Aorta (tissue), 5 donors: ENCODE measurements at regions not wholly inside any gene's neighbourhood (a gene's known extent, or its start where the extent isn't known, plus 50 kb on each side); places are given as distances from the start of the nearest gene placed in this dataset.

Experiments used
- ATAC-seq: fragments of 200-7000 bp; cut with Tn5 transposase; one replicate; pipeline ENCODE4 v1.9.1; 2022; ENCODE audit warnings: moderate library complexity; ENCODE audit not compliant: low FRiP score
- DNase-seq, 2 donors: peaks; one replicate each; pipeline ENCODE4 v3.0.0-alpha.2; 2020
- H3K27ac ChIP-seq, 2 donors: one replicate each; pipeline ENCODE4 v1.5.1; 2013; ENCODE audit warnings: low read length in 2 of 2, mild to moderate bottlenecking in 2 of 2, moderate library complexity in 2 of 2, control low read depth in 1 of 2, inconsistent platforms in 1 of 2, low read depth in 1 of 2
- H3K27me3 ChIP-seq, 2 donors: one replicate each; pipeline ENCODE4 v1.6.1; 2013; ENCODE audit warnings: control low read depth in 1 of 2, low read length in 1 of 2, mild to moderate bottlenecking in 1 of 2, moderate library complexity in 1 of 2; ENCODE audit not compliant: insufficient read depth in 2 of 2, control insufficient read depth in 1 of 2
- H3K36me3 ChIP-seq, 2 donors: one replicate each; pipeline ENCODE4 v1.6.1; 2013; ENCODE audit warnings: control low read depth in 1 of 2, low read length in 1 of 2, mild to moderate bottlenecking in 1 of 2; ENCODE audit not compliant: insufficient read depth in 2 of 2, control insufficient read depth in 1 of 2
- H3K4me1 ChIP-seq, 2 donors: one replicate each; pipeline ENCODE4 v1.6.1; 2013; ENCODE audit warnings: low read length in 2 of 2, control low read depth in 1 of 2, mild to moderate bottlenecking in 1 of 2, moderate library complexity in 1 of 2; ENCODE audit not compliant: insufficient read depth in 2 of 2, control insufficient read depth in 1 of 2
- H3K4me3 ChIP-seq, 2 donors: one replicate each; pipeline ENCODE4 v1.5.1; 2013; ENCODE audit warnings: low read length in 2 of 2, control low read depth in 1 of 2, mild to moderate bottlenecking in 1 of 2
- H3K9me3 ChIP-seq: one replicate; pipeline ENCODE4 v1.6.1; 2013; ENCODE audit warnings: mild to moderate bottlenecking, low read length; ENCODE audit not compliant: control insufficient read depth
- WGBS, 2 donors: extraction: QIAGEN DNeasy Blood & Tissue Kit; methylation state at CpG; one replicate each; pipeline ENCODE4 v1.1.7; 2013; 5-methylcytosine and 5-hydroxymethylcytosine counted together
- intact Hi-C, 2 donors: fragments of 100-400 bp; cut with DNase I; formaldehyde crosslinking; loops; one replicate each; pipeline versions ENCODE4 v1.14.2 to v1.15.0; 2022
- donor health status: healthy with polysubstance abuse.
- donor health status: Bipolar disorder and iron deficiency.
- donor health status: DM: no; HTN: no; CAD: no.
- donor health status: DM: no; HTN: no; CAD: no.
- donor health status: DM: yes; HTN: yes; CAD: no.

DNA sequence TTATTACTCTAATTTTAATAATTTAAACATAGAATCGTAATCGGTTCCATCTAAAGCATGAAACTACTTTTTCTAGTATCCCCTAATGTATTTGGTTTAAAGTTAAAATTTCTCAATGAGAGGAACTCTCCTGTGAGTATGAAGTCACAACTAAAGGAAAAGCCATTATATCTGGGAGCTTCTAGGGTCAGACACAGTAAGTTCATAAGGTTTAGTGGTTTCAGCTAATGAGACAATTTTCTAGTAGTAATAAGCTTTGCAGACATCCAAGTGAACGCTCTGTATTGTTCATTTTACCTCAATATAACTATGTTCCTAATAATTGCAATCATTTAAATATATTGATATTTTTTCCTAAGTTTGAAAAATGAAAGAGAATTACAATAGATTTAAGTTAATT, 364.4 kb upstream of the CDH9 start:
- WGBS, 2 donors: 69 to 78% methylated on average over 3 of the region's 3 CpGs
- no peak for ATAC-seq
- Histone ChIP-seq H3K4me3 (no peak overlapping the region), H3K36me3 (no peaks in the 10 kb centered on the region), H3K9me3 (no peaks in the 10 kb centered on the region), H3K27me3 (no peaks in the 10 kb centered on the region), H3K4me1 (no peaks in the 10 kb centered on the region), H3K27ac (no peak overlapping the region)
- no peak for DNase-seq
- intact Hi-C loops: no loop called here

DNA sequence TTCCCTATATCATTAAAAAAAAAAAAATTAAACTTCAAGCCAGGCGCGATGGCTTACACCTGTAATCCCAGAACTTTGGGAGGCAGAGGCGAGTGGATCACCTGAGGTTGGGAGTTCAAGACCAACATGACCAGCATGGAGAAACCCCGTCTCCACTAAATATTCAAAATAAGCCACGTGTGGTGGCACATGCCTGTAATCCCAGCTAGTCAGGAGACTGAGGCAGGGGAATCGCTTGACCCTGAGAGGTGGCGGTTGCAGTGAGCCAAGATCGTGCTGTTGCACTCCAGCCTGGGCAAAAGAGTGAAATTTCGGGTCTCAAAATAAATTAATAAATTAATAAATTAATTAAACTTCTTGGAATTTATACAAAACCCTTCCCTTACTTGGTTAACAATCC, 358.6 kb upstream of the CDH9 start:
- 86 to 88% methylated on average over 9 of the region's 9 CpGs for WGBS, 2 donors
- H3K27me3 ChIP-seq: no peaks in the 10 kb centered on the region
- H3K27ac ChIP-seq: no peak overlapping the region
- DNase-seq (peak in 1 of 2 donors; percentile 19), ATAC-seq (no peak)
- H3K9me3 ChIP-seq: no peaks in the 10 kb centered on the region
- H3K36me3 ChIP-seq: no peaks in the 10 kb centered on the region
- intact Hi-C loops: no loop called here
- H3K4me3 ChIP-seq: no peak overlapping the region
- no peaks in the 10 kb centered on the region for H3K4me1 ChIP-seq

DNA sequence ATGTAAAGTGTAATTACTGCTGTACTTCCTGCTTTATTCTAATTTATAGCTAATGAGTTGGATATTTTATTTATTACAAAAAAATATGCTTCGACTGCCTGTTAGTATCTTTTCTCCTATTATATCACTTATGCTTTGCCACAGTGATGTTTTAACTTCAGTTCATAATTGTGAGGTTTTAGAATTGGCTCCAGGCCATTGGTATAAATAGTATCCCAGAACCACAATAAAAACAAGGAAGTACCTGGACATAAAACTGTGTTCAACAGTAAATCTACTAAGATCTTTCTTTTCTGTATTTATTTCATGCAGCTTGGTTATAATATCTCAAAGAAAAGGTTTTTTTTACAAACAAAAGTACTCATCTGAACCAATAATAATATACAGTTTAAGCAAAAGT, 354.3 kb upstream of the CDH9 start:
- intact Hi-C loops: no loop called here
- Histone ChIP-seq H3K36me3 (no peaks in the 10 kb centered on the region), H3K4me1 (no peaks in the 10 kb centered on the region), H3K9me3 (no peaks in the 10 kb centered on the region), H3K4me3 (no peak overlapping the region), H3K27ac (no peak overlapping the region), H3K27me3 (no peaks in the 10 kb centered on the region)
- ATAC-seq (no peak), DNase-seq (no peak)
- 73 to 75% methylated on average over 1 of the region's 1 CpG for WGBS, 2 donors

DNA sequence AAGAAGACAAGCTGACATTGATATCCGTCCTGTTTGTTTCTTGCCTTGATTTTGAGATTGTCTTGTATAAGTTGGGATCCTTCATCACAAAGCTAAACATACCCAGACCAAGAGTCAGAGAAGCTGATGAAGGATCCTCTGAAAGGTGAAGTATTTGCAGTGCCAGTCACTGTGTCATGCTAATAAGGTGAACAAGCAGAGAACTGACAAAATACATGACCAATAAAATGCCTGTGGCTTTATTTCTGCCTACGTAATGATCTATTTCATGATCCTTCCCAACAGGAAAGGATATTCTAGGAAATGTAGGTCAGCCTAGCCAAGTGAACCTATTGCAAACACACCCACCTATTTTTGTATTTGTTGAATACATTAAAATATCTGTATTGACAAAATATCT, 351.3 kb upstream of the CDH9 start:
- Histone ChIP-seq H3K36me3 (no peaks in the 10 kb centered on the region), H3K27ac (no peak overlapping the region), H3K9me3 (no peaks in the 10 kb centered on the region), H3K27me3 (no peaks in the 10 kb centered on the region), H3K4me1 (no peaks in the 10 kb centered on the region), H3K4me3 (no peak overlapping the region)
- intact Hi-C loops: no loop called here
- 78 to 81% methylated on average over 2 of the region's 2 CpGs for WGBS, 2 donors
- ATAC-seq (no peak), DNase-seq (no peak)

DNA sequence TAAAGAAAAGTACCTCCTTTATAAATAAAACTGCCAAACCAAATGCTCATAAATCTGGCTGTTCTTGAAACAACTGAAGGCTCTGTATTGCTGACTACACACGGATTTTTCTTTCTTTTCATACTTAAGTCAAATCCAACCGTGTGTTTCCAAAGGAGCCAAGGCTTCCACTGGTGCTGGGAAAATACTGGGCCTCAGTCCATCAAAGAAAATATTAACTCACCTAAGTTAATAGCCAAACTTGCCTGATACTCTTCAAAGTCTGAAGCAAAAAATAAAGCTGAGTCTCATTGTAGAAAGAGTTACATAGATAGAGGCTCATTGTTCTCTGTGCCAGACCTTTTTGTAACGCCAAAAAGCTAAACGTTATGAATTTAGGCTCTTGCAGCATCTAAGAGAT, 350.4 kb upstream of the CDH9 start:
- Histone ChIP-seq H3K27ac (no peak overlapping the region), H3K36me3 (no peaks in the 10 kb centered on the region), H3K27me3 (no peaks in the 10 kb centered on the region), H3K9me3 (no peaks in the 10 kb centered on the region), H3K4me1 (no peaks in the 10 kb centered on the region), H3K4me3 (no peak overlapping the region)
- intact Hi-C loops: no loop called here
- no peak for ATAC-seq
- DNase-seq: no peak
- WGBS, 2 donors: 45 to 49% methylated on average over 4 of the region's 4 CpGs

DNA sequence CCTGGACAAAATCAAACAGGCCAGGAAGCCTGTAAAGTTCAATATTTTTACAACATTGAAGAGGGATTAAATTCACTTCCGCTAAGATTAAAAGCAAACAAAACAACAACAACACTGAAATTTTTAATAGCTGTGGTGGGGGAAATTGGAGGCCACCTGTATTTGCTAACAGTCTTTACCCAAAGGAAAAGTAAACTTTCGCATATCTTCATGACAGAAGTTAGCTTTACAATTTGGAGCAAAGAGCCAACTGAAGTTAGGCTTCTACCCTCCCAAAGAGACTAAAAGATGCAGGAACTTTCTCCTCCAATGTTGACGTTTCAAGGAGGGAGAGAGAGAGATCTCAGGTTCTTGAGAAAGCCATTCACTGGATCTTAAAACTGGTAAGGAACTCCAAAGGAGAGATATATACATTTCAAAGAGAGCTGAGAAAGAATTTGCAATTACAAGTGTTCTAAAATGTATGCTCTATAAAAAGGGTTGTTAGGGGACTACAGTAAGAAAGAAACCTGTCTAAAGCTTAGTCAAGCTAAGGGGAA, 349.2 kb upstream of the CDH9 start:
- Histone ChIP-seq H3K36me3 (no peaks in the 10 kb centered on the region), H3K27me3 (no peaks in the 10 kb centered on the region), H3K9me3 (no peaks in the 10 kb centered on the region), H3K27ac (no peak overlapping the region), H3K4me3 (no peak overlapping the region), H3K4me1 (no peaks in the 10 kb centered on the region)
- ATAC-seq (no peak), DNase-seq (no peak)
- intact Hi-C loops: no loop called here
- 62 to 65% methylated on average over 3 of the region's 3 CpGs for WGBS, 2 donors

DNA sequence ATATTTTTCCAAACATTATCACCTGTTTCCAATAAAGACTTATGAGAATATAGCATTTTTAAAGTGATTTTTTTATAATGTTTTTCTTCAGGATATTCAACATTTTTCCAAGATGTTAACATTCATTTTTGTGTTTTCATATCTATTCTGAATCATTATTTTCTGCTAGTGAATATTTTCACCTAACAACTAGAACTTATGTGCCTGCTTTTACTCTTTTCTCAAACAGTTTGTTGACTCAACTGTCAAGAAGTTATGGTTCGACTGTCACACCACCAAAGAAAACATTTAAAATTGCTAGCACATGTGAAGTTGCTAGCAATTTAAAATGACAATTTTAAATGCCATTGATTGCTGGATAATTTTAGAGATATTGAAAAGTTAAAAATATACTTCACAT, 343.3 kb upstream of the CDH9 start:
- H3K27ac ChIP-seq: no peak overlapping the region
- H3K36me3 ChIP-seq: no peaks in the 10 kb centered on the region
- no peak for ATAC-seq
- H3K4me1 ChIP-seq: no peaks in the 10 kb centered on the region
- H3K27me3 ChIP-seq: no peaks in the 10 kb centered on the region
- no peaks in the 10 kb centered on the region for H3K9me3 ChIP-seq
- 4 to 13% methylated on average over 1 of the region's 1 CpG for WGBS, 2 donors
- H3K4me3 ChIP-seq: no peak overlapping the region
- intact Hi-C loops: no loop called here
- no peak for DNase-seq

DNA sequence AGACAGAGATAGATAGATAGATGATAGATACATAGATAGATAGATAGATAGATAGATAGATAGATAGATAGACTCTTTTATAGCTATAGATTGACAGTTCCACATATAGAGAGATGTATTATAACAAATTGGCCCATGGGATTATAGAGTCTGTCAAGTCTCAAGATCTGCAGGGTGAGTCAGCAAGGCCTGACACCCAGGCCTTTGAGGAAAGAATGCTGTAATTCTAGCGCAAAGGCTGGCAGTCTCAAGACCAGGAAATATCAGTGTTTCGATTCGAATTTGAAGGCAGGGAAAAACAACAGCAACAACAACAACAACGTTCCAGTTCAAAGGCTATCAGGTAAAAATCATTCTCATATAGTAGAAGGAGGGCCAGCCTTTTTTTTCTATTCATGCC, 339.2 kb upstream of the CDH9 start:
- H3K27me3 ChIP-seq: no peaks in the 10 kb centered on the region
- no peaks in the 10 kb centered on the region for H3K36me3 ChIP-seq
- intact Hi-C loops: no loop called here
- H3K4me3 ChIP-seq: no peak overlapping the region
- no peaks in the 10 kb centered on the region for H3K4me1 ChIP-seq
- DNase-seq: no peak
- ATAC-seq: no peak
- no peaks in the 10 kb centered on the region for H3K9me3 ChIP-seq
- 65 to 71% methylated on average over 4 of the region's 4 CpGs for WGBS, 2 donors
- no peak overlapping the region for H3K27ac ChIP-seq

DNA sequence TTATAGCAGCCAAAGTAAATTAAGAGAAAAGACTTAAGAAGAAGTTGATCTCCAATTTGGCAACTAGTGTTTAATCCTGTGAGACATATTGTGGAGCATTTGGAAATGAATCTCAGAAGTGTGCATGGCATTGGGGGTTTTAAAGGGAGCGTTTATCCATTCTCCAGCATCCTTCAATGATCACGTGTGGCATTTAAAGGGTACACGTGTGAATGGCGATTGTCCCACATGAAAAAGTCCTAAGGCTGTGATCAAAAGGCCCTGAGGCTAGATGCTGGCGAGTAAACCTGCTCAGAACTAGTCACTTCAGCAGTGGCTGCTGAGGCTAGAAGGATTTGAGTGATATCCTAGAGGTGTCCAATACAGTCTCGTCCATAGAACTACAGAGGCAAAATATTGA, 315.6 kb upstream of the CDH9 start:
- no peak overlapping the region for H3K27ac ChIP-seq
- no peaks in the 10 kb centered on the region for H3K9me3 ChIP-seq
- DNase-seq: no peak
- no peaks in the 10 kb centered on the region for H3K36me3 ChIP-seq
- no peaks in the 10 kb centered on the region for H3K27me3 ChIP-seq
- WGBS, 2 donors: 83 to 84% methylated on average over 6 of the region's 6 CpGs
- H3K4me3 ChIP-seq: no peak overlapping the region
- H3K4me1 ChIP-seq: no peaks in the 10 kb centered on the region
- intact Hi-C loops: no loop called here
- ATAC-seq: no peak
